Epidermal melanocyte (primary cell): ENCODE measurements at regions not wholly inside any gene's neighbourhood (a gene's known extent, or its start where the extent isn't known, plus 50 kb on each side); places are given as distances from the start of the nearest gene placed in this dataset.
"Not testable (repeated sequence)": the region's sequence is repeated elsewhere in the genome, so short reads cannot be mapped to it uniquely, and the experiment has no call there.

Experiments
- DNase-seq: peaks from one replicate; pipeline ENCODE4 v3.0.0; 2011; ENCODE audit warnings: low spot score; ENCODE audit not compliant: insufficient read length

- DNase-seq, result no peak
Observed at GRCh38 chr6:150683320-150683719, 83.6 kb downstream of the PLEKHG1 start.

- no peak for DNase-seq
Observed at GRCh38 chr6:150684161-150684560, 84.5 kb downstream of the PLEKHG1 start.

GRCh38 chr6:150684714-150685459, 85.2 kb downstream of the PLEKHG1 start:
- no peak for DNase-seq

- DNase-seq, result no peak
Observed at GRCh38 chr6:150685860-150686259, 86.2 kb downstream of the PLEKHG1 start.

- DNase-seq, result no peak
Observed at GRCh38 chr6:150686566-150686965, 86.9 kb downstream of the PLEKHG1 start.

GRCh38 chr6:150687508-150687907, 87.8 kb downstream of the PLEKHG1 start:
- DNase-seq, result no peak

GRCh38 chr6:150689900-150690590, 90.4 kb downstream of the PLEKHG1 start:
- no peak for DNase-seq

- DNase-seq, result no peak
Observed at GRCh38 chr6:150690681-150691080, 91.0 kb downstream of the PLEKHG1 start.

GRCh38 chr6:150691463-150691862, 91.8 kb downstream of the PLEKHG1 start:
- no peak for DNase-seq

GRCh38 chr6:150692604-150693003, 92.9 kb downstream of the PLEKHG1 start:
- no peak for DNase-seq

GRCh38 chr6:150694889-150695288, 95.2 kb downstream of the PLEKHG1 start:
- DNase-seq, result no peak

- no peak for DNase-seq
Observed at GRCh38 chr6:150695652-150696051, 96.0 kb downstream of the PLEKHG1 start.

- DNase-seq, result no peak
Observed at GRCh38 chr6:150696190-150696589, 96.5 kb downstream of the PLEKHG1 start.

- DNase-seq, result not testable (repeated sequence)
Observed at GRCh38 chr6:150696918-150697317, 97.2 kb downstream of the PLEKHG1 start.

- DNase-seq, result no peak
Observed at GRCh38 chr6:150697515-150697914, 97.8 kb downstream of the PLEKHG1 start.

GRCh38 chr6:150698391-150698790, 98.7 kb downstream of the PLEKHG1 start:
- no peak for DNase-seq

GRCh38 chr6:150702675-150703074, 103.0 kb downstream of the PLEKHG1 start:
- no peak for DNase-seq

- DNase-seq, result no peak
Observed at GRCh38 chr6:150704447-150705192, 104.9 kb downstream of the PLEKHG1 start.

GRCh38 chr6:150705392-150705791, 105.7 kb downstream of the PLEKHG1 start:
- no peak for DNase-seq

- no peak for DNase-seq
Observed at GRCh38 chr6:150710236-150710635, 110.6 kb downstream of the PLEKHG1 start.

- no peak for DNase-seq
Observed at GRCh38 chr6:150711061-150711460, 111.4 kb downstream of the PLEKHG1 start.
